ENCODE measurements at regions not wholly inside any gene's neighbourhood (a gene's known extent, or its start where the extent isn't known, plus 50 kb on each side); places are given as distances from the start of the nearest gene placed in this dataset.

GRCh38 chr20:5689463-5689862 lies 60.7 kb upstream of the SHLD1 start:
- no peak overlapping the region for H3K4ac ChIP-seq (replicated peaks; ENCODE audit: insufficient read length, low read depth, low read length)
- H2BK15ac ChIP-seq (ENCODE audit: low read length) = no peak overlapping the region
- no peaks in the 10 kb centered on the region for H4K20me1 ChIP-seq (replicated peaks in 1 of 2; ENCODE audit: control insufficient read depth in 1 of 2, insufficient read depth in 2 of 2, low read length in 2 of 2)
- H3K9me3 ChIP-seq (ENCODE audit: insufficient read depth in 2 of 2, low read depth in 1 of 2, low read length in 1 of 2) = no peaks in the 10 kb centered on the region
- H3K4me3 ChIP-seq (ENCODE audit: extremely low read depth in 1 of 4, insufficient read depth in 2 of 4, low read depth in 3 of 4, low read length in 4 of 4) = no peak overlapping the region
- H2BK120ac ChIP-seq (replicated peaks; ENCODE audit: low read depth, low read length) = no peak overlapping the region
- no peak overlapping the region for H2BK5ac ChIP-seq (ENCODE audit: low read depth, low read length)
- TF ChIP-seq USF2 (IDR thresholded peaks at IDR 0.05; ENCODE audit: low read length) = no peak
- no peak for TF ChIP-seq NRF1 (IDR thresholded peaks at IDR 0.05; ENCODE audit: low read depth, low read length)
- TF ChIP-seq ZNF274 (IDR thresholded peaks at IDR 0.05; ENCODE audit: borderline replicate concordance, extremely low read depth, low read length) = no peak
- TF ChIP-seq E2F6 (IDR thresholded peaks at IDR 0.05) = no peak
- TF ChIP-seq EGR1 (IDR thresholded peaks at IDR 0.05; ENCODE audit: borderline replicate concordance, low read depth, low read length) = no peak
- TF ChIP-seq SP4 (IDR thresholded peaks at IDR 0.05; ENCODE audit: low read length) = no peak
- no peak for TF ChIP-seq KDM4A (IDR thresholded peaks at IDR 0.05; ENCODE audit: low read depth, low read length, severe bottlenecking)
- no peak for TF ChIP-seq JUN (IDR thresholded peaks at IDR 0.05; ENCODE audit: low read depth, low read length)
- no peak for TF ChIP-seq BACH1 (IDR thresholded peaks at IDR 0.05; ENCODE audit: low read length)
- no peak for TF ChIP-seq CHD2 (IDR thresholded peaks at IDR 0.05; ENCODE audit: low read length)
- TF ChIP-seq EP300 (IDR thresholded peaks at IDR 0.05; ENCODE audit: borderline replicate concordance in 1 of 2, low read depth in 2 of 2, low read length in 2 of 2) = no peak
- no peak overlapping the region for H4K8ac ChIP-seq (ENCODE audit: extremely low read depth, insufficient read depth, low read length)
- H2BK12ac ChIP-seq (ENCODE audit: low read depth, low read length) = no peak overlapping the region
- DNase-seq (ENCODE audit: low read depth in 1 of 2, low spot score in 2 of 2) (no peak), FAIRE-seq (no peak)
- H2AFZ ChIP-seq (ENCODE audit: low read length) = no peak overlapping the region
- no peak overlapping the region for H3K4me2 ChIP-seq (ENCODE audit: insufficient read depth in 1 of 2, low read depth in 2 of 2, low read length in 2 of 2)
- 88% methylated on average over 6 of the region's 6 CpGs; no CpG with 5 or more reads in 1 of the 2 experiments for WGBS, 2 experiments (ENCODE audit: extremely low coverage in 1 of 2, insufficient coverage in 1 of 2, insufficient read length in 1 of 2, insufficient replicate concordance in 2 of 2, low coverage in 1 of 2, low lambda C conversion rate in 2 of 2, missing lambda C conversion rate in 1 of 2)
- no peak overlapping the region for H3K56ac ChIP-seq (replicated peaks; ENCODE audit: insufficient read length, low read depth, low read length)
- no peak overlapping the region for H4K91ac ChIP-seq (replicated peaks; ENCODE audit: insufficient read length, low read length)
- H2BK20ac ChIP-seq (ENCODE audit: low read length) = no peak overlapping the region
- H3K27ac ChIP-seq (ENCODE audit: low read depth, low read length) = no peak overlapping the region
- H3K23ac ChIP-seq (ENCODE audit: insufficient read length) = no peak overlapping the region
- POLR2A ChIA-PET (ENCODE audit: partially characterized antibody) = no interaction called here
- no peaks in the 10 kb centered on the region for H3K4me1 ChIP-seq (replicated peaks in 1 of 4; ENCODE audit: control insufficient read depth in 3 of 4, insufficient read depth in 4 of 4, low read length in 3 of 4)
- H3K23me2 ChIP-seq (ENCODE audit: low read depth, low read length) = no peaks in the 10 kb centered on the region
- no peaks in the 10 kb centered on the region for H3K79me2 ChIP-seq (ENCODE audit: control insufficient read depth in 1 of 2, insufficient read depth in 2 of 2, low read length in 2 of 2)
- CTCF ChIA-PET (ENCODE audit: partially characterized antibody) = no interaction called here
- no peak overlapping the region for H3K14ac ChIP-seq (ENCODE audit: insufficient read length)
- H3K9ac ChIP-seq (replicated peaks in 1 of 4; ENCODE audit: extremely low read depth in 1 of 4, low read depth in 3 of 4, low read length in 3 of 4) = no peak overlapping the region
- no peak overlapping the region for H4K5ac ChIP-seq (ENCODE audit: insufficient read length, low read depth, low read length)
- H3K79me1 ChIP-seq (ENCODE audit: low read depth, low read length) = no peaks in the 10 kb centered on the region
- H3K18ac ChIP-seq (ENCODE audit: extremely low read depth, low read length) = no peak overlapping the region
- no peak overlapping the region for H2AK5ac ChIP-seq (ENCODE audit: low read depth, low read length)
- H3K36me3 ChIP-seq (ENCODE audit: control insufficient read depth in 2 of 4, insufficient read depth in 4 of 4, low read length in 3 of 4) = no peaks in the 10 kb centered on the region
- no peaks in the 10 kb centered on the region; a peak in 1 of 7 replicates for H3K27me3 ChIP-seq (replicated peaks in 1 of 4; ENCODE audit: control insufficient read depth in 3 of 4, extremely low read depth in 1 of 4, insufficient read depth in 3 of 4, low read length in 3 of 4)

Measured in H1 (cell line).